Mesendoderm (in vitro differentiated cells): ENCODE measurements at regions not wholly inside any gene's neighbourhood (a gene's known extent, or its start where the extent isn't known, plus 50 kb on each side); places are given as distances from the start of the nearest gene placed in this dataset.

Experiments used
- DNase-seq: peaks from one replicate; pipeline ENCODE4 v3.0.0; 2013
- H2AK5ac ChIP-seq: 2 replicates; pipeline ENCODE4 v1.6.1; 2013; ENCODE audit warnings: low read length, inconsistent platforms
- H2BK120ac ChIP-seq: 2 replicates; pipeline ENCODE4 v1.6.1; 2013; ENCODE audit warnings: low read depth, mild to moderate bottlenecking, low read length, moderate library complexity, mixed read lengths
- H2BK15ac ChIP-seq: replicated peaks from 2 replicates; pipeline ENCODE4 v1.6.1; 2013; ENCODE audit warnings: low read depth, mild to moderate bottlenecking, moderate library complexity
- H2BK5ac ChIP-seq: 2 replicates; pipeline ENCODE4 v1.6.1; 2013; ENCODE audit warnings: low read length, inconsistent platforms
- H3K18ac ChIP-seq: 2 replicates; pipeline ENCODE4 v1.6.1; 2013; ENCODE audit warnings: mild to moderate bottlenecking, low read length, mixed read lengths
- H3K23ac ChIP-seq: one replicate; pipeline ENCODE4 v1.6.1; 2013; ENCODE audit warnings: low read length
- H3K27ac ChIP-seq: 2 replicates; pipeline ENCODE4 v1.5.1; 2013; ENCODE audit warnings: low read depth, mild to moderate bottlenecking, inconsistent platforms, low read length, moderate library complexity
- H3K27me3 ChIP-seq: 2 replicates; pipeline ENCODE4 v1.6.1; 2013; ENCODE audit warnings: low read length, control low read depth, mild to moderate bottlenecking, inconsistent platforms; ENCODE audit not compliant: insufficient read depth, poor library complexity
- H3K36me3 ChIP-seq: 2 replicates; pipeline ENCODE4 v1.6.1; 2013; ENCODE audit warnings: low read length, inconsistent platforms; ENCODE audit not compliant: control insufficient read depth, insufficient read depth
- H3K4ac ChIP-seq: one replicate; pipeline ENCODE4 v1.6.1; 2013; ENCODE audit warnings: low read depth, mild to moderate bottlenecking, low read length, moderate library complexity
- H3K4me1 ChIP-seq: 2 replicates; pipeline ENCODE4 v1.6.1; 2013; ENCODE audit warnings: low read depth, low read length, inconsistent platforms; ENCODE audit not compliant: control insufficient read depth
- H3K4me2 ChIP-seq: 2 replicates; pipeline ENCODE4 v1.6.1; 2013; ENCODE audit warnings: low read length
- H3K4me3 ChIP-seq: 2 replicates; pipeline ENCODE4 v1.5.1; 2013; ENCODE audit warnings: mild to moderate bottlenecking, low read length
- H3K56ac ChIP-seq: one replicate; pipeline ENCODE4 v1.6.1; 2013; ENCODE audit warnings: low read length
- H3K79me1 ChIP-seq: 2 replicates; pipeline ENCODE4 v1.6.1; 2013; ENCODE audit warnings: low read length, inconsistent platforms
- H3K79me2 ChIP-seq: 2 replicates; pipeline ENCODE4 v1.6.1; 2013; ENCODE audit warnings: mild to moderate bottlenecking, low read length; ENCODE audit not compliant: control insufficient read depth, insufficient read depth
- H3K9ac ChIP-seq: 2 replicates; pipeline ENCODE4 v1.6.1; 2013; ENCODE audit warnings: low read length, inconsistent platforms
- H4K5ac ChIP-seq: one replicate; pipeline ENCODE4 v1.6.1; 2013; ENCODE audit warnings: low read length
- H4K8ac ChIP-seq: one replicate; pipeline ENCODE4 v1.6.1; 2013; ENCODE audit warnings: low read depth, mild to moderate bottlenecking, control low read depth, low read length, moderate library complexity
- WGBS: extraction: QIAGEN DNeasy Blood & Tissue Kit; methylation state at CpG from one replicate; pipeline ENCODE4 v1.1.7; 2013; ENCODE audit warnings: low lambda C conversion rate, missing lambda C conversion rate; ENCODE audit not compliant: insufficient coverage; ENCODE audit errors: extremely low coverage; 5-methylcytosine and 5-hydroxymethylcytosine counted together

GRCh38 chr4:128454881-128455280, 167.3 kb upstream of the PGRMC2 start:
- Histone ChIP-seq H3K9ac (no peak overlapping the region), H4K8ac (no peak overlapping the region), H3K4me1 (peaks cover 1% of the 10 kb centered on the region), H3K79me1 (no peaks in the 10 kb centered on the region), H2BK120ac (no peak overlapping the region), H3K4me3 (no peak overlapping the region), H3K4me2 (no peak overlapping the region), H3K27ac (no peak overlapping the region), H3K23ac (no peak overlapping the region), H4K5ac (no peak overlapping the region), H3K18ac (no peak overlapping the region), H3K27me3 (no peaks in the 10 kb centered on the region), H2BK5ac (no peak overlapping the region), H2AK5ac (no peak overlapping the region), H3K36me3 (no peaks in the 10 kb centered on the region), H3K4ac (no peak overlapping the region), H3K56ac (no peak overlapping the region), H3K79me2 (no peaks in the 10 kb centered on the region), H2BK15ac (no peak overlapping the region)
- no peak for DNase-seq
- WGBS = no CpG with 5 or more reads among the region's 4 CpGs

- no peak overlapping the region for H2BK5ac ChIP-seq
- no peak overlapping the region for H2BK120ac ChIP-seq
- H3K4me3 ChIP-seq = no peak overlapping the region
- DNase-seq = peak; percentile 95
- H3K27me3 ChIP-seq = no peaks in the 10 kb centered on the region
- no peak overlapping the region for H3K56ac ChIP-seq
- H3K79me1 ChIP-seq = no peaks in the 10 kb centered on the region
- no peak overlapping the region for H3K4ac ChIP-seq
- H2BK15ac ChIP-seq = no peak overlapping the region
- H3K36me3 ChIP-seq = no peaks in the 10 kb centered on the region
- no peak overlapping the region for H3K23ac ChIP-seq
- no peak overlapping the region for H3K27ac ChIP-seq
- H4K5ac ChIP-seq = no peak overlapping the region
- H3K4me2 ChIP-seq = no peak overlapping the region
- H3K79me2 ChIP-seq = no peaks in the 10 kb centered on the region
- H2AK5ac ChIP-seq = no peak overlapping the region
- peaks cover 1% of the 10 kb centered on the region for H3K4me1 ChIP-seq
- WGBS = no CpG with 5 or more reads among the region's 10 CpGs
- H3K9ac ChIP-seq = no peak overlapping the region
- H4K8ac ChIP-seq = no peak overlapping the region
- no peak overlapping the region for H3K18ac ChIP-seq
These were observed 166.8 kb upstream of the PGRMC2 start for GRCh38 chr4:128454281-128454871.

- Histone ChIP-seq H3K4me1 (peaks cover 1% of the 10 kb centered on the region), H3K36me3 (no peaks in the 10 kb centered on the region), H2BK5ac (no peak overlapping the region), H3K4ac (no peak overlapping the region), H3K79me2 (no peaks in the 10 kb centered on the region), H3K56ac (no peak overlapping the region), H2BK15ac (no peak overlapping the region), H3K18ac (no peak overlapping the region), H3K27me3 (no peaks in the 10 kb centered on the region), H3K79me1 (no peaks in the 10 kb centered on the region), H3K23ac (no peak overlapping the region), H4K8ac (no peak overlapping the region), H3K9ac (no peak overlapping the region), H3K4me2 (no peak overlapping the region), H4K5ac (no peak overlapping the region), H3K4me3 (no peak overlapping the region), H2BK120ac (no peak overlapping the region), H2AK5ac (no peak overlapping the region), H3K27ac (no peak overlapping the region)
- no CpG with 5 or more reads among the region's 3 CpGs for WGBS
- DNase-seq = no peak
These were observed 164.8 kb upstream of the PGRMC2 start for GRCh38 chr4:128452415-128452814.

DNA sequence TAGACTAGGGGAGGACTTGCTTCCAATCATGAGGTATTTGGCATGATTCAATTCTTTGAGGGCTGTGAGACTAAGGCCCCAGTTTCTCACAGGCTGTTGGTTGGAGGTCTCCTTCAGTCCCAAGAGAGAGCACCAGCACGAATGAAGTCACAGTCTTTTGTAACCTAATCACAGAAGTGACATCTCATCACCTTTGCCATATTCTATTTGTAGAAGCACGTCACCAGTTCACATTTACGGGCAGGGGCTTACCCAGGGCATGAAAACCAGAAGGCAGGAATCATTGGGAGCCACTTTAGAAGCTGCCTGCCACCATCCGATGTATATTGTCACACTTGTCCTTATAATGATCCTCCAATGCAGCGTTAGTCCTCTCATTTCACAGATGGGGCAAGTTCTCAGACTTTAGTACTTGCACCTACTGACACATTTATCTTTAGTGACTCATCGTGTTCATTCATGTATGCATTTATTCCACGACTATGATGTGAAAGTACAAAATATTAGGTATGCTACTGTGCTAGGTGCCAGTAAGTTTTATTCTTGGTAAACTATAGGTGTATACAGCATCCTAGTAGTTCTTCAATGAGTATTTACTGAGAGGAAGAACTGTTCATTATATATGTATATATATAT, 163.8 kb upstream of the PGRMC2 start:
- H3K4me2 ChIP-seq = no peak overlapping the region
- WGBS = no CpG with 5 or more reads among the region's 7 CpGs
- DNase-seq = no peak
- no peak overlapping the region for H2BK5ac ChIP-seq
- no peak overlapping the region for H2BK120ac ChIP-seq
- no peaks in the 10 kb centered on the region for H3K79me2 ChIP-seq
- no peak overlapping the region for H3K18ac ChIP-seq
- no peak overlapping the region for H3K27ac ChIP-seq
- peaks cover 1% of the 10 kb centered on the region for H3K4me1 ChIP-seq
- H3K4me3 ChIP-seq = no peak overlapping the region
- no peak overlapping the region for H3K56ac ChIP-seq
- no peak overlapping the region for H2AK5ac ChIP-seq
- H4K5ac ChIP-seq = no peak overlapping the region
- H2BK15ac ChIP-seq = no peak overlapping the region
- no peaks in the 10 kb centered on the region for H3K27me3 ChIP-seq
- H3K23ac ChIP-seq = no peak overlapping the region
- H3K79me1 ChIP-seq = no peaks in the 10 kb centered on the region
- no peak overlapping the region for H3K9ac ChIP-seq
- H3K36me3 ChIP-seq = no peaks in the 10 kb centered on the region
- no peak overlapping the region for H4K8ac ChIP-seq
- no peak overlapping the region for H3K4ac ChIP-seq

- Histone ChIP-seq H2BK5ac (no peak overlapping the region), H3K23ac (no peak overlapping the region), H4K5ac (no peak overlapping the region), H3K4me1 (peaks cover 1% of the 10 kb centered on the region), H3K4ac (no peak overlapping the region), H3K4me3 (no peak overlapping the region), H3K27me3 (no peaks in the 10 kb centered on the region), H3K36me3 (no peaks in the 10 kb centered on the region), H3K56ac (no peak overlapping the region), H2BK15ac (no peak overlapping the region), H3K18ac (no peak overlapping the region), H3K79me1 (no peaks in the 10 kb centered on the region), H3K9ac (no peak overlapping the region), H2AK5ac (no peak overlapping the region), H2BK120ac (no peak overlapping the region), H3K4me2 (no peak overlapping the region), H4K8ac (no peak overlapping the region), H3K27ac (no peak overlapping the region), H3K79me2 (no peaks in the 10 kb centered on the region)
- no CpG with 5 or more reads among the region's 5 CpGs for WGBS
- DNase-seq = no peak
These were observed 162.9 kb upstream of the PGRMC2 start for GRCh38 chr4:128450326-128451120.
